IMR-90 (cell line): ENCODE measurements at regions not wholly inside any gene's neighbourhood (a gene's known extent, or its start where the extent isn't known, plus 50 kb on each side); places are given as distances from the start of the nearest gene placed in this dataset.

Source experiments
- ATAC-seq: fragments of 200-7000 bp; cut with Tn5 transposase; 2 replicates; pipeline ENCODE4 v1.9.1; 2020; ENCODE audit warnings: low read depth, mild to moderate bottlenecking, moderate library complexity
- BruUV-seq: library from RNA; stranded (reverse); fragments of 400-500 nt; replicated peaks from 2 replicates; lab custom pipeline; 2021; lab: Mats Ljungman, UMichigan
- CTCF ChIA-PET: fragments of 300-600 bp; formaldehyde crosslinking; extraction: SDS; loops from one replicate; lab custom pipeline; 2021; ENCODE audit warnings: antibody characterized with exemption; lab: Yijun Ruan, JAX
- POLR2A ChIA-PET: fragments of 300-600 bp; sonication (Branson Sonifier 250); formaldehyde crosslinking; loops from one replicate; lab custom pipeline; 2022; ENCODE audit warnings: antibody characterized with exemption; ENCODE audit not compliant: unreplicated experiment; lab: Charles Lee
- DNase-seq: peaks from one replicate; pipeline ENCODE4 v3.0.0; 2013
- H2AFZ ChIP-seq: replicated peaks from 2 replicates; pipeline ENCODE3; 2013; ENCODE audit warnings: low read length, mild to moderate bottlenecking; ENCODE audit not compliant: poor library complexity
- H2AK5ac ChIP-seq: 2 replicates; pipeline ENCODE4 v1.6.1; 2013; ENCODE audit warnings: low read depth, low read length, inconsistent platforms
- H2AK9ac ChIP-seq: replicated peaks from 2 replicates; pipeline ENCODE3; 2013; ENCODE audit warnings: mild to moderate bottlenecking, low read depth, low read length, moderate library complexity; ENCODE audit not compliant: poor library complexity
- H2BK120ac ChIP-seq: 2 replicates; pipeline ENCODE4 v1.6.1; 2013; ENCODE audit warnings: low read depth, low read length, inconsistent platforms
- H2BK15ac ChIP-seq: 3 replicates; pipeline ENCODE4 v1.6.1; 2013; ENCODE audit warnings: low read depth, low read length, inconsistent platforms
- H2BK20ac ChIP-seq: 2 replicates; pipeline ENCODE4 v1.6.1; 2013; ENCODE audit warnings: low read depth, mild to moderate bottlenecking, inconsistent platforms, low read length, moderate library complexity
- H2BK5ac ChIP-seq: 2 replicates; pipeline ENCODE4 v1.6.1; 2013; ENCODE audit warnings: mild to moderate bottlenecking, low read depth, low read length, inconsistent platforms; ENCODE audit not compliant: poor library complexity, severe bottlenecking
- H3K14ac ChIP-seq: replicated peaks from 2 replicates; pipeline ENCODE4 v1.6.1; 2013; ENCODE audit warnings: low read depth, low read length, inconsistent platforms
- H3K18ac ChIP-seq: 2 replicates; pipeline ENCODE4 v1.6.1; 2013; ENCODE audit warnings: low read depth, low read length, control low read depth
- H3K23ac ChIP-seq: 2 replicates; pipeline ENCODE4 v1.6.1; 2013; ENCODE audit warnings: low read depth, low read length, inconsistent platforms
- H3K27ac ChIP-seq: 2 replicates; pipeline ENCODE4 v1.5.1; 2013; ENCODE audit warnings: mild to moderate bottlenecking, control low read depth, low read length; ENCODE audit not compliant: insufficient read depth
- H3K27me3 ChIP-seq: 2 replicates; pipeline ENCODE4 v1.6.1; 2013; ENCODE audit warnings: low read length; ENCODE audit not compliant: control insufficient read depth, insufficient read depth
- H3K36me3 ChIP-seq: 2 replicates; pipeline ENCODE4 v1.6.1; 2013; ENCODE audit warnings: low read length, mixed read lengths; ENCODE audit not compliant: control insufficient read depth, insufficient read depth
- H3K4ac ChIP-seq: 2 replicates; pipeline ENCODE4 v1.6.1; 2013; ENCODE audit warnings: low read depth, low read length, inconsistent platforms
- H3K4me1 ChIP-seq: 2 replicates; pipeline ENCODE4 v1.6.1; 2013; ENCODE audit warnings: low read length, mixed read lengths; ENCODE audit not compliant: control insufficient read depth, insufficient read depth
- H3K4me2 ChIP-seq: 2 replicates; pipeline ENCODE4 v1.6.1; 2013; ENCODE audit warnings: low read depth, mild to moderate bottlenecking, control low read depth, low read length, moderate library complexity
- H3K4me3 ChIP-seq: 2 replicates; pipeline ENCODE4 v1.5.1; 2013; ENCODE audit warnings: low read depth, mild to moderate bottlenecking, control low read depth, low read length, moderate library complexity; ENCODE audit not compliant: insufficient read depth
- H3K56ac ChIP-seq: 2 replicates; pipeline ENCODE4 v1.6.1; 2013; ENCODE audit warnings: low read length, inconsistent platforms; ENCODE audit not compliant: insufficient read depth; ENCODE audit errors: extremely low read depth
- H3K79me1 ChIP-seq, 2 experiments: 2 replicates each; pipeline ENCODE4 v1.6.1; 2013; ENCODE audit warnings: low read length in 2 of 2, inconsistent platforms in 1 of 2, low read depth in 1 of 2
- H3K9ac ChIP-seq: 2 replicates; pipeline ENCODE4 v1.6.1; 2013; ENCODE audit warnings: low read depth, low read length, control low read depth
- H3K9me1 ChIP-seq: 2 replicates; pipeline ENCODE4 v1.6.1; 2013; ENCODE audit warnings: low read length, inconsistent platforms; ENCODE audit not compliant: insufficient read depth
- H3K9me3 ChIP-seq: 2 replicates; pipeline ENCODE4 v1.6.1; 2013; ENCODE audit warnings: low read length; ENCODE audit not compliant: control insufficient read depth, insufficient read depth
- H4K20me1 ChIP-seq: 2 replicates; pipeline ENCODE4 v1.6.1; 2013; ENCODE audit warnings: low read length, inconsistent platforms; ENCODE audit not compliant: insufficient read depth
- H4K5ac ChIP-seq: 2 replicates; pipeline ENCODE4 v1.6.1; 2013; ENCODE audit warnings: mild to moderate bottlenecking, low read depth, low read length, control low read depth
- H4K8ac ChIP-seq, 2 experiments: 2 replicates each; pipeline ENCODE4 v1.6.1; 2013; ENCODE audit warnings: low read depth in 2 of 2, low read length in 2 of 2, control low read depth in 1 of 2, inconsistent platforms in 1 of 2
- H4K91ac ChIP-seq: 2 replicates; pipeline ENCODE4 v1.6.1; 2013; ENCODE audit warnings: low read depth, low read length, inconsistent platforms; ENCODE audit not compliant: insufficient read depth
- POLR2A ChIP-seq: IDR thresholded peaks from 2 replicates; pipeline ENCODE4 v1.6.1; 2012; ENCODE audit warnings: mild to moderate bottlenecking, low read depth, low read length
- WGBS, 2 experiments: methylation state at CpG; one replicate each; pipeline versions ENCODE4 v1.1.5 to v1.1.7; 2013; ENCODE audit warnings: missing lambda C conversion rate in 2 of 2; ENCODE audit not compliant: insufficient read length in 1 of 2; ENCODE audit errors: extremely low coverage in 2 of 2; 5-methylcytosine and 5-hydroxymethylcytosine counted together
- dilution Hi-C: fragments of 300-500 bp; cut with HindIII; formaldehyde crosslinking; loops from one replicate; pipeline ENCODE4 v1.14.3; 2018; ENCODE audit warnings: low sequenced_read_pairs; ENCODE audit not compliant: unreplicated experiment
- in situ Hi-C: fragments of 300-500 bp; cut with MboI; formaldehyde crosslinking; loops from 3 replicates; pipeline ENCODE4 v1.14.3; 2019; ENCODE audit warnings: low sequenced_read_pairs, inconsistent platforms, mixed read lengths
- intact Hi-C: fragments of 100-400 bp; cut with micrococcal nuclease; formaldehyde crosslinking; loops from 2 replicates; pipeline ENCODE4 v1.10.0; 2022
- TF ChIP-seq, protein P1 (sequence below): fragments of 150-350 bp; IDR thresholded peaks from 2 replicates; pipeline ENCODE4 v1.6.1; 2017; ENCODE audit warnings: mild to moderate bottlenecking, antibody characterized with exemption, low read length, low read depth

DNA sequence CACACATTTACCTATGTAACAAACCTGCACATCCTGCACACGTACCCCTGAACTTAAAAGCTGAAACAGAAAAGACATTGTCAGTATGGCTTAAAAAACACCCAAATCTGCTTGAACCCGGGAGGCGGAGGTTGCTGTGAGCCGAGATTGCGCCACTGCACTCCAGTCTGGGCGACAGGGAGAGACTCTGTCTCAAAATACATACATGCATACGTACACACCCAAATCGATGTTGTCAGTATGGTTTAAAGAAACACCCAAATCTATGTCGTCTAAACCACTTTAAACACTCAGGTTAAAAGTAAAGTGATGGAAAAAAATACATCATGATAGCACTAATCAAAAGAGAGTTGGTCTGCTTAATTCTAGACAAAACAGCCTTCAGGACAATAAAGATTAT, 257.5 kb downstream of the RPRM start:
- no peaks in the 10 kb centered on the region for H3K79me1 ChIP-seq
- intact Hi-C loops: no loop called here
- H3K9me1 ChIP-seq: no peaks in the 10 kb centered on the region
- no peak overlapping the region for H3K4me3 ChIP-seq
- no peak overlapping the region for H3K23ac ChIP-seq
- no peak overlapping the region for H2BK120ac ChIP-seq
- H2AK9ac ChIP-seq: no peak overlapping the region
- no peaks in the 10 kb centered on the region for H3K27me3 ChIP-seq
- no peak for TF ChIP-seq POLR2A
- TF ChIP-seq, protein P1, sequence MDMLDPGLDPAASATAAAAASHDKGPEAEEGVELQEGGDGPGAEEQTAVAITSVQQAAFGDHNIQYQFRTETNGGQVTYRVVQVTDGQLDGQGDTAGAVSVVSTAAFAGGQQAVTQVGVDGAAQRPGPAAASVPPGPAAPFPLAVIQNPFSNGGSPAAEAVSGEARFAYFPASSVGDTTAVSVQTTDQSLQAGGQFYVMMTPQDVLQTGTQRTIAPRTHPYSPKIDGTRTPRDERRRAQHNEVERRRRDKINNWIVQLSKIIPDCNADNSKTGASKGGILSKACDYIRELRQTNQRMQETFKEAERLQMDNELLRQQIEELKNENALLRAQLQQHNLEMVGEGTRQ: no peak
- no peaks in the 10 kb centered on the region for H3K36me3 ChIP-seq
- POLR2A ChIA-PET: no interaction called here
- H2BK20ac ChIP-seq: no peak overlapping the region
- CTCF ChIA-PET: no interaction called here
- H3K9me3 ChIP-seq: peaks cover 19% of the 10 kb centered on the region
- no peak overlapping the region for H3K18ac ChIP-seq
- H2BK5ac ChIP-seq: no peak overlapping the region
- no TSS peak for BruUV-seq
- H3K4me2 ChIP-seq: no peak overlapping the region
- in situ Hi-C loops: no loop called here
- dilution Hi-C loops: no loop called here
- H4K91ac ChIP-seq: no peak overlapping the region
- H4K5ac ChIP-seq: no peak overlapping the region
- no peak overlapping the region for H4K8ac ChIP-seq
- H2AFZ ChIP-seq: no peak overlapping the region
- H4K20me1 ChIP-seq: no peaks in the 10 kb centered on the region
- H3K9ac ChIP-seq: no peak overlapping the region
- H3K4me1 ChIP-seq: no peaks in the 10 kb centered on the region
- H3K27ac ChIP-seq: no peak overlapping the region
- ATAC-seq: no peak
- WGBS, 2 experiments: no CpG with 5 or more reads among the region's 9 CpGs
- H3K56ac ChIP-seq: no peak overlapping the region
- H2BK15ac ChIP-seq: no peak overlapping the region
- no peak overlapping the region for H3K4ac ChIP-seq
- H3K14ac ChIP-seq: no peak overlapping the region
- H2AK5ac ChIP-seq: no peak overlapping the region
- DNase-seq: no peak
